IMR-90 (cell line): ENCODE measurements at regions not wholly inside any gene's neighbourhood (a gene's known extent, or its start where the extent isn't known, plus 50 kb on each side); places are given as distances from the start of the nearest gene placed in this dataset.
"Not testable (repeated sequence)": the region's sequence is repeated elsewhere in the genome, so short reads cannot be mapped to it uniquely, and the experiment has no call there.

Source experiments
- CTCF ChIP-seq: conservative IDR thresholded peaks from 2 replicates; pipeline ENCODE4 v1.5.1; 2012; ENCODE audit warnings: mild to moderate bottlenecking, low read depth, low read length, improper control_type of control experiment
- RAD21 ChIP-seq: IDR thresholded peaks from 2 replicates; pipeline ENCODE4 v1.6.1; 2012; ENCODE audit warnings: low read length, improper control_type of control experiment
- RCOR1 ChIP-seq: IDR thresholded peaks from 2 replicates; pipeline ENCODE4 v1.6.1; 2012; ENCODE audit warnings: mild to moderate bottlenecking, low read length, improper control_type of control experiment; ENCODE audit not compliant: insufficient replicate concordance
- SMC3 ChIP-seq: fragments of 150-350 bp; IDR thresholded peaks from 2 replicates; pipeline ENCODE4 v1.6.1; 2016; ENCODE audit warnings: low read depth, mild to moderate bottlenecking, antibody characterized with exemption, low read length, moderate library complexity

GRCh38 chr5:116705121-116705519, 130.5 kb upstream of the SEMA6A start:
- TF ChIP-seq SMC3, CTCF, RCOR1, RAD21: not testable (repeated sequence)
